GM18519 (cell line): ENCODE measurements at regions not wholly inside any gene's neighbourhood (a gene's known extent, or its start where the extent isn't known, plus 50 kb on each side); places are given as distances from the start of the nearest gene placed in this dataset.
"Not testable (repeated sequence)": the region's sequence is repeated elsewhere in the genome, so short reads cannot be mapped to it uniquely, and the experiment has no call there.

Source experiments
- ATAC-seq: cut with Tn5 transposase; IDR thresholded peaks from one replicate; pipeline ENCODE4 v1.9.1; 2021; ENCODE audit warnings: mild to moderate bottlenecking, moderate library complexity; ENCODE audit not compliant: unreplicated experiment, low FRiP score

- no peak for ATAC-seq
Measured at GRCh38 chr7:68399991-68400590, 1198.2 kb upstream of the AUTS2 start.

- no peak for ATAC-seq
Measured at GRCh38 chr7:68400783-68401182, 1197.5 kb upstream of the AUTS2 start.

GRCh38 chr7:68401313-68401712 is 1197.0 kb upstream of the AUTS2 start:
- ATAC-seq = no peak

GRCh38 chr7:68406480-68406879 is 1191.8 kb upstream of the AUTS2 start:
- ATAC-seq = no peak

- ATAC-seq = no peak
Measured at GRCh38 chr7:68407460-68407859, 1190.8 kb upstream of the AUTS2 start.

DNA sequence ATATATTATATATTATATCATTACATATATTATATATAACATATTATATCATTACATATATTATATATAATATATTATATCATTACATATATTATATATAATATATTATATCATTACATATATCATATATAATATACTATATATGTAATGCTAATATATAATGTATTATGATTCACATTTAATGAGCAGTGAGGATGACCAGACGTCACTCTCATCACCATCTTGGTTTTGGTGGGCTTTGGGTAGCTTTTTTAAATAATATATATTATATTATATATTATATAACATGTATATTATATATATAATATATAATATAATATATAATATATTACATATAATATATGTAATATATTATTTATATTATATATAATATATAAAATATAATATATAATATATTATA is 1189.4 kb upstream of the AUTS2 start:
- ATAC-seq = no peak

DNA sequence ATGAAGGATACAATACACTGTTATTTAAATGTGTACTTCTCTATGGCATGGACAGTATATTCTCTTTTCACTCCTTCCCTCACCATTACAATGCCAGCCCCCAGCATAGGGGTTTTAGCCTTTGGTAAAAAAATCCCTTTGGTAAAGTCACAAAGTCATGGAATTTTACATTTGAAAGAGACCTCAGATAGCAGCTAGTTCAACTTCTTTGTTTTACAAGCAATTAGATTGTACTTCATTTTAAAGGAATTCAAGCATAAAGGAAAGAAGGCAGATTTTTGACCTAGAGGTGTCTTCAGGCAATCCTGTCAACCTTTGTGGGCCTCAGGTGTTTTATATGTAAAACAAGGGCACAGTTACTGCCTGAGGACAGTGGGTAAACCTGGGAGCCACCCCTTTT is 1188.4 kb upstream of the AUTS2 start:
- no peak for ATAC-seq

- not testable (repeated sequence) for ATAC-seq
Measured at GRCh38 chr7:68410693-68411092, 1187.6 kb upstream of the AUTS2 start.

GRCh38 chr7:68411742-68412141 is 1186.5 kb upstream of the AUTS2 start:
- no peak for ATAC-seq

DNA sequence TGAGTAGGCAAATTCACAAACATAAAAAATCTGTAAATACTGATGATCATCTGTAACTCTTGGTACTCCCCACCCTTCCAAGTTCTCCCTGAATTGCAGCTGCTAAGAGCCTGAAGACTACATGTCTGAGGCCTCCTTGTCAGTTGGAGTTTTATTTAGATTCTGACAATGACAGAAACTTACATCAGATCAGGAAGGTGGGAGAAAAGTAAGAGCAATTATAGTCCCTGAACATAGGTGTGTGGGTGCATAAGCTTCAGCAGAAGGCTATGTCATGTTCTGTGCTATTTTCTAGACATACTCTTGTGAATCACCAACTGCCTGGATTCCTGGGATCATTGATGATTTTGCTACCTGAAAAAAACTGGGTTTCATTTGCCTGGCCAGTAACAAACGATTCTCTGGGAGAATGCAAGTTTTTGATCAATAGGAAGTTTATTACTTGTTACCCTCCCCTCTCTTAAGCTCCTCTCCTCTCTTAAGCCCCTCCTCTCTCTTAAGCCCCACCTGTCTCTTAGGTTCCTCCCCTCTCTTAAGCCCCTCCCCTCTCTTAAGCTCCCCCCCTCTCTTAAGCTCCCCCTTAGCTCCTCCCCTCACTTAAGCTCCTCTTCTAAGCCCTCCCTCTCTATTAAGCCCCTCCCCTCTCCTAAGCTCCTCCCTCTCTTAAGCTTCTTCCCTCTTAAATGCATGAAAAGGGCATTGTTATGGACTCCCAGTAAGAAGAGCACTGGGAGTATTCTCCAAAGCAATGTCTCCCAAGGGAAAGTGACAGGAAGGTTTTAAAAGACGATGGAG is 1183.4 kb upstream of the AUTS2 start:
- no peak for ATAC-seq

GRCh38 chr7:68417002-68417401 is 1181.3 kb upstream of the AUTS2 start:
- ATAC-seq = no peak

DNA sequence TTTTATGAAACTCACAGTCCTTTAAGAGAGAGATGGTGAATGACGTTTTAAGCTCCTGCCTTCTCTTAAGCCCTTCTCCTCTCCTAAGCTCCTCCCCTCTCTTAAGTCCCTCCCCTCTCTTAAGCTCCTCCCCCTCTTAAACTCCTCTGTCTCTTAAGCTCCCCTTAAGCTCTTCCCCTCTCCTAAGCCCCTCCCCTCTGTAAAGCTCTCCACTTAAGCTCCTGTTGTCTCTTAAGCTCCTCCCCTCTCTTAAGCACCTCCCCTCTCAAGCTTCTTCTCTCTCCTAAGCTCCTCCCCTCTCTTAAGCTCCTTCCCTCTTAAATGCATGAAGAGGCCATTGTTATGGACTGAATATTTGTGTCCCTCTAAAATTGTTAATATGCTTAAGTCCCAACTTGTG is 1180.6 kb upstream of the AUTS2 start:
- no peak for ATAC-seq

- ATAC-seq = no peak
Measured at GRCh38 chr7:68420342-68421192, 1177.7 kb upstream of the AUTS2 start.

GRCh38 chr7:68421712-68422111 is 1176.6 kb upstream of the AUTS2 start:
- ATAC-seq = no peak

- no peak for ATAC-seq
Measured at GRCh38 chr7:68422281-68422680, 1176.0 kb upstream of the AUTS2 start.

DNA sequence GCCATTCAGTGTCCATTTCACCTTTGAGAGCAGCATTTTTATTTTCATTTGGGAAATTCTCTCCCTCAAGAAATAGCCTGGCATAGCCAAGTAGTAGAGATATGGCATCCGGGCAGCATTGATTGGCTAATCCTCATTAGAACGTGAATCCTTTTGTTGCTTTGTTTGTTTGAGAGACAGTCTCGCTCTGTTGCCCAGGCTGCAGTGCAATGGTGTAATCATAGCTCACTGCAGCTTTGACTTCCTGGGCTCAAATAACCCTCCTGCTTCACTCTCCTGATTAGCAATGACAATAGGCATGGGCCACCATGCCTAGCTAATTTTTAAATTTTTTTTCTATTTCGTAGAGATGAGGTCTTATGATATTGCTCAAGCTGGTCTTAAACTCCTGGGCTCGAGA is 1174.9 kb upstream of the AUTS2 start:
- ATAC-seq = no peak

GRCh38 chr7:68424658-68425297 is 1173.5 kb upstream of the AUTS2 start:
- ATAC-seq = no peak

DNA sequence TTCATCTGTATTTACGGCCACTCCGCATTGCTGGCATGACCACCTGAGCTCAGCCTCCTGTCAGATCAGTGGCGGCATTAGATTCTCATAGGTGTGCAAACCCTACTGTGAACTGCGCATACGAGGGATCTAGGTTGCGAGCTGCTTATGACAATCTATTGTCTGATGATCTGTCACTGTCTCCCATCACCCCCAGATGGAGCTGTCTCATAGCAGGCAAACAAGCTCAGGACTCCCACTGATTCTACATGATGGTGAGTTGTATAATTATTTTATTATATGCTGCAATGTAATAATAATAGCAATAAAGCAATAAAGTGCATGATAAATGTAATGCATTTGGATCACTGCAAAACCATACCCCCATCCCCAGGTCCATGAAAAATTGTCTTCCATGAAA is 1172.9 kb upstream of the AUTS2 start:
- ATAC-seq = no peak

DNA sequence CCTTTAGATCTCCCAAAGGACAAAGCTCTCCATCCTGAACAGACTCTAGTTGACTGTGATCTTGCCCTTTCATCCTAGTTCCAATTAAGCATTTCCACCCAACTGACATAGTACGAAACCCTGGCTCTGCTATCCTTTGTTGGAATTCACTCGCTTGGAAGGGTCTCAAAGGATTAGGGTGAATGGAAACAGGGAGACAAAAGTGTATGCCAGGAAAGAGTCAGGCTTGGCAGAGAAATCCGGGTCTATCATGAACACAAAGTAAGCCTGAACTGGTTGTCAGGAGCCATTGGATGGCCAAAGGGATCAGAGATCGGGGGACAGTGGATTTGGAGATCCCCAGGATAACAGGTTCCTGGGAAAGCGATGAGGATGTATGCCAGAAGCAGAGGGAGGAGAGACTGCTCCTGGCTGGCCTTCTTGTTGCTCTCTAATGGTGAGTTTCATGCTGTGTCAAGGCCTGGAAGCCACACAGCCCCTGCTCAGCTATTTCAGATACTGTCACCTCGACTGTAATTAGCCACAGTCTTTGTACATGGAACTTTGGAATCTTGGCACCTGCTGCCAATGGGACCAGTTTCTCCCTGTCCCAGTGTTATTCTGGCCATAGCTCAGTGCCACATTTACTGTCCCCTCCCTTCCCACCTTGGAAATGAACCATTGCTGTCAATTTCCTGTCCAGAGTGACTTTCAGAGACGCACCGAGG is 1168.7 kb upstream of the AUTS2 start:
- no peak for ATAC-seq

DNA sequence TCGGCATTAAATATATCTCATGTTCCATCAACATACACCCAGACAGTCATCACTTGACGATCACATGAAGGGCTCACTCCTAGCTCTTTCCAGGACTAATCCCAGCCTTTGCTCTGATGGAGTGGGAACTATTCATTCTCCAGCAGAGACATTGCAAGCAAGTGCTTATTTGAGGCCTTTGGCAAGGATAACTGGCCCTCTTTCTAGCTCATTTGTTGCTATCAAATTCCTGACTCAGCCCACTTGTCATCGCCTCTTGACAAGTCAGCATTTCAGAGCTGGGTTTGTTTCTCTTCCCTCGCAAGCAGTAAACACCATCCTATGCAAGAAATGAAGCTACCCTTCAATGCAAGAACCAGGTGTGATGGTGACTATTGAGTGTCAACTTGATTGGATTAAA is 1165.7 kb upstream of the AUTS2 start:
- ATAC-seq = no peak
